ENCODE measurements at regions not wholly inside any gene's neighbourhood (a gene's known extent, or its start where the extent isn't known, plus 50 kb on each side); places are given as distances from the start of the nearest gene placed in this dataset.
"Not testable (repeated sequence)": the region's sequence is repeated elsewhere in the genome, so short reads cannot be mapped to it uniquely, and the experiment has no call there.

GRCh38 chr1:211890091-211890995 lies 59.8 kb upstream of the LPGAT1 start:
- not testable (repeated sequence) for DNase-seq (ENCODE audit: low read depth in 3 of 3, low spot score in 2 of 3)

GRCh38 chr1:211889307-211890090 lies 58.9 kb upstream of the LPGAT1 start:
- DNase-seq (ENCODE audit: low read depth in 3 of 3, low spot score in 2 of 3), result not testable (repeated sequence)

GRCh38 chr1:211886551-211886950 lies 56.0 kb upstream of the LPGAT1 start:
- DNase-seq (ENCODE audit: low read depth in 3 of 3, low spot score in 2 of 3), result no peak

GRCh38 chr1:211885747-211886522 lies 55.4 kb upstream of the LPGAT1 start:
- peak in 2 of 3 donors; percentile 1 to 35 for DNase-seq (ENCODE audit: low read depth in 3 of 3, low spot score in 2 of 3)

GRCh38 chr1:211882381-211883004 lies 51.9 kb upstream of the LPGAT1 start:
- no peak for DNase-seq (ENCODE audit: low read depth in 3 of 3, low spot score in 2 of 3)
